HEK293T (cell line): ENCODE measurements at regions not wholly inside any gene's neighbourhood (a gene's known extent, or its start where the extent isn't known, plus 50 kb on each side); places are given as distances from the start of the nearest gene placed in this dataset.

Experiments used
- CTCF ChIA-PET: fragments of 350-600 bp; formaldehyde crosslinking; extraction: SDS; loops from one replicate; lab custom pipeline; 2021; ENCODE audit warnings: antibody characterized with exemption, inconsistent platforms; lab: Yijun Ruan, JAX
- POLR2A ChIA-PET: fragments of 350-600 bp; formaldehyde crosslinking; extraction: SDS; loops from one replicate; lab custom pipeline; 2020; ENCODE audit warnings: antibody characterized with exemption, inconsistent platforms; lab: Yijun Ruan, JAX
- DNase-seq: peaks from one replicate; pipeline ENCODE4 v3.0.0; 2012; ENCODE audit warnings: mixed read lengths; ENCODE audit errors: extremely low spot score
- ARNT ChIP-seq: fragments of 450-650 bp; IDR thresholded peaks from 2 replicates; pipeline ENCODE4 v1.6.1; 2017; ENCODE audit warnings: mild to moderate bottlenecking
- BHLHE40 ChIP-seq: fragments of 450-650 bp; IDR thresholded peaks from 2 replicates; pipeline ENCODE4 v1.6.1; 2016; ENCODE audit warnings: mild to moderate bottlenecking, moderate library complexity, borderline replicate concordance
- CTBP1 ChIP-seq: fragments of 450-650 bp; IDR thresholded peaks from 2 replicates; pipeline ENCODE4 v1.6.1; 2016; ENCODE audit warnings: borderline replicate concordance
- ELF4 ChIP-seq: fragments of 450-650 bp; IDR thresholded peaks from 2 replicates; pipeline ENCODE4 v1.6.1; 2017; ENCODE audit warnings: antibody characterized with exemption
- FOXA1 ChIP-seq: fragments of 450-650 bp; IDR thresholded peaks from 2 replicates; pipeline ENCODE4 v1.6.1; 2016; ENCODE audit warnings: mild to moderate bottlenecking
- FOXK2 ChIP-seq: fragments of 450-650 bp; IDR thresholded peaks from 2 replicates; pipeline ENCODE4 v1.6.1; 2016; ENCODE audit warnings: mild to moderate bottlenecking
- FOXM1 ChIP-seq: fragments of 450-650 bp; IDR thresholded peaks from 2 replicates; pipeline ENCODE4 v1.6.1; 2017; ENCODE audit warnings: mild to moderate bottlenecking, borderline replicate concordance
- HDGF ChIP-seq: fragments of 450-650 bp; IDR thresholded peaks from 2 replicates; pipeline ENCODE4 v1.6.1; 2017; ENCODE audit warnings: antibody characterized with exemption, borderline replicate concordance
- L3MBTL2 ChIP-seq: fragments of 450-650 bp; conservative IDR thresholded peaks from 2 replicates; pipeline ENCODE4 v1.6.1; 2016; ENCODE audit warnings: mild to moderate bottlenecking
- LEF1 ChIP-seq: fragments of 450-650 bp; IDR thresholded peaks from 2 replicates; pipeline ENCODE4 v1.6.1; 2017; ENCODE audit warnings: mild to moderate bottlenecking, borderline replicate concordance
- NFRKB ChIP-seq: fragments of 450-650 bp; IDR thresholded peaks from 2 replicates; pipeline ENCODE4 v1.6.1; 2016; ENCODE audit warnings: mild to moderate bottlenecking, moderate library complexity
- PKNOX1 ChIP-seq: fragments of 450-650 bp; IDR thresholded peaks from 2 replicates; pipeline ENCODE4 v1.6.1; 2016
- SP1 ChIP-seq: fragments of 450-650 bp; IDR thresholded peaks from 2 replicates; pipeline ENCODE4 v1.6.1; 2017
- SUZ12 ChIP-seq: fragments of 450-650 bp; IDR thresholded peaks from 2 replicates; pipeline ENCODE4 v1.6.1; 2016; ENCODE audit warnings: mild to moderate bottlenecking
- TARDBP ChIP-seq: fragments of 450-650 bp; IDR thresholded peaks from 2 replicates; pipeline ENCODE4 v1.6.1; 2016
- ZNF384 ChIP-seq: fragments of 450-650 bp; IDR thresholded peaks from 2 replicates; pipeline ENCODE4 v1.6.1; 2016

GRCh38 chr13:106213028-106213757 is 322.3 kb downstream of the EFNB2 start:
- no peak for DNase-seq
- TF ChIP-seq FOXM1 (no peak), HDGF (no peak), SUZ12 (no peak), NFRKB (no peak), ELF4 (no peak), FOXA1 (no peak), PKNOX1 (no peak), FOXK2 (no peak), ZNF384 (no peak), TARDBP (no peak), L3MBTL2 (no peak), BHLHE40 (no peak), LEF1 (no peak)
- ChIA-PET CTCF (no interaction called here), POLR2A (no interaction called here)

DNA sequence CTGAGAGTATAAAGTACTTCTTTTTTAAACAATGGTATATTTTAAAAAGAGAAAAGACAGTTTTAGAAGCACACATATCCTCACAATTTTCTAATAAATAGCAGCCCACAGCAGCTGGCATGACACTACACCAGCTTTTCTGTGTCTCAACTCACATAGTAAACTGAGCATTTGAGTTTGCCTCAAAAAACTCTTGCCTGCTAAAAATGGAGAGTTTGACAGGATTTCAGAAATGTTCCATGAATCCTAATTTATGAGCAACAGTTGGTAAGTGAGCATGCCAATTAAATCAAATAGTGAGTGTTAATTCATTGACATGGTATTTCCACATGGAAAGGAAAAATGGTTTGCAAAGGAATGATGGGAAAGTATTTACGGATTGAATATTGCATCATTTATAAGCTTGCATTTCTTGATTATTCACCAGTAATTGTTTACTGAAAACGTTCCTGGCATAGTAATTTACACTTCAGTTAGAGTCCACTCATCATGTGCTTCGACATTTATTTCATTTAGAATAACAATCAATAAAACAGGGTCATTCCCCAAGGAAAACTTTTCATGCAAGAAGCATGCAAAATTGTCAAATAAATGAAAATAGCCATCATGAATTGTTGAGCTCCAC is 323.0 kb downstream of the EFNB2 start:
- TF ChIP-seq FOXA1 (no peak), PKNOX1 (no peak), ZNF384 (no peak)
- no peak for DNase-seq
- ChIA-PET POLR2A (interaction anchor here (0.6 kb wide), 1 partner anchor 20 kb away, joined by 3 read pairs; no protein-coding TSS in a partner anchor), CTCF (no interaction called here)

- TF ChIP-seq PKNOX1 (no peak), L3MBTL2 (no peak), FOXM1 (no peak), HDGF (no peak)
- no peak for DNase-seq
- ChIA-PET POLR2A (no interaction called here), CTCF (interaction anchor here (0.5 to 0.6 kb wide), 2 partner anchors 66 to 490 kb away, joined by 4 to 5 read pairs; no protein-coding TSS in a partner anchor)
Observed at GRCh38 chr13:106210324-106210723, 325.1 kb downstream of the EFNB2 start.

- TF ChIP-seq CTBP1 (no peak), FOXA1 (no peak), ELF4 (no peak), ARNT (no peak), TARDBP (no peak), FOXK2 (no peak), BHLHE40 (no peak), NFRKB (no peak), SUZ12 (no peak), SP1 (no peak), HDGF (no peak), L3MBTL2 (no peak), LEF1 (no peak), PKNOX1 (no peak), ZNF384 (no peak), FOXM1 (no peak)
- ChIA-PET CTCF (no interaction called here), POLR2A (no interaction called here)
Observed at GRCh38 chr13:106205871-106206270, 329.6 kb downstream of the EFNB2 start.

DNA sequence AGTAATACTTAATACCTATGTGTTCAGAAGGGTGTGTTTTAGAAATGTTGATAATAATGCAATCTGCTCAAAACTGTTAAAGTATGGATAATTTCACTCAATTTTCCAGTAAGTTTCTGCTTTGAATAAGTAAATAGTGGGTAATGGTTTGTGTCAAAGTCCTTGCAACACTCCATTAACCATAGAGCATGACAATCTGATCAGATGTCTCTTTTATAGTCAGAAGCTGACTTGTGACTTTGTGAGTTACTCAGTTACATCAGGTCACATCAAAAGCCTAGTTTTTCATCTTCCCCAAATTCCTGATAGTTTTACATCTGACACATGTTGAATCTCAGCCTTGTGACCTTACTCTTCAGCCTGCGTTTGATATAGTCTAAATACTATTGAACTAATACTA is 338.0 kb downstream of the EFNB2 start:
- DNase-seq = no peak
- ChIA-PET POLR2A (no interaction called here), CTCF (no interaction called here)
- TF ChIP-seq SUZ12 = no peak
- TF ChIP-seq TARDBP = no peak
- TF ChIP-seq CTBP1 = no peak
- TF ChIP-seq PKNOX1 = no peak
- TF ChIP-seq FOXK2 = no peak
- no peak for TF ChIP-seq BHLHE40
- TF ChIP-seq FOXA1 = no peak
- no peak for TF ChIP-seq L3MBTL2
- TF ChIP-seq ZNF384 = no peak
- TF ChIP-seq ARNT = no peak

More at GRCh38 chr13:106205871-106206270, 329.6 kb downstream of the EFNB2 start:
- DNase-seq = no peak
